K562 (cell line): ENCODE measurements at regions not wholly inside any gene's neighbourhood (a gene's known extent, or its start where the extent isn't known, plus 50 kb on each side); places are given as distances from the start of the nearest gene placed in this dataset.

Experiments
- ATAC-seq: fragments of 200-7000 bp; cut with Tn5 transposase; 3 replicates; pipeline ENCODE4 v1.9.1; 2020; ENCODE audit warnings: moderate library complexity
- BruUV-seq: library from RNA; stranded (reverse); fragments of 400-500 nt; replicated peaks from 2 replicates; lab custom pipeline; 2021; lab: Mats Ljungman, UMichigan
- CTCF ChIA-PET: fragments of 300-600 bp; formaldehyde crosslinking; extraction: SDS; loops from one replicate; lab custom pipeline; 2021; ENCODE audit warnings: low intra/inter-chr PET ratio; lab: Yijun Ruan, JAX
- POLR2A ChIA-PET: fragments of 300-600, 350-650 bp; sonication (Branson Sonifier 250); formaldehyde crosslinking; extraction: SDS; loops from one replicate; lab custom pipeline; 2021; ENCODE audit warnings: antibody characterized with exemption, inconsistent platforms; lab: Yijun Ruan, JAX
- DNase-seq, 4 experiments: peaks; one replicate each; pipeline versions ENCODE4 v3.0.0 to v3.0.0-alpha.2; 2011 to 2018; ENCODE audit warnings: low spot score in 3 of 4, mixed read lengths in 3 of 4; ENCODE audit errors: extremely low read depth in 1 of 4
- FAIRE-seq: peaks from 2 replicates; lab custom pipeline; 2011; peaks lifted over from hg19 to GRCh38; lab: Jason Lieb, UNC
- H2AFZ ChIP-seq: 2 replicates; pipeline ENCODE4 v1.6.0; 2011; ENCODE audit warnings: low read depth, low read length, control low read depth, inconsistent platforms
- H3K27ac ChIP-seq: fragments of 200-600 bp; 3 replicates; pipeline ENCODE4 v1.8.0; 2011; ENCODE audit warnings: low read depth, mild to moderate bottlenecking, control low read depth, inconsistent platforms, low read length, moderate library complexity, mixed read lengths; ENCODE audit errors: extremely low read depth
- H3K27me3 ChIP-seq, 2 experiments: fragments of 300-600 bp in 1 of 2; 2 replicates in 1 of 2; 3 replicates in 1 of 2; pipeline versions ENCODE4 v1.6.0 to v1.8.0; 2011; ENCODE audit warnings: inconsistent platforms in 2 of 2, low read length in 2 of 2, mild to moderate bottlenecking in 1 of 2, mixed read lengths in 1 of 2, moderate library complexity in 1 of 2; ENCODE audit not compliant: control insufficient read depth in 2 of 2, insufficient read depth in 2 of 2
- H3K36me3 ChIP-seq: fragments of 300-600 bp; 3 replicates; pipeline ENCODE4 v1.8.0; 2011; ENCODE audit warnings: mild to moderate bottlenecking, low read length, inconsistent platforms; ENCODE audit not compliant: control insufficient read depth, insufficient read depth
- H3K4me1 ChIP-seq, 2 experiments: fragments of 200-600 bp in 1 of 2; replicated peaks in 1 of 2; 2 replicates in 1 of 2; 3 replicates in 1 of 2; pipeline versions ENCODE4 v1.5.1 to v1.8.0; 2011; ENCODE audit warnings: inconsistent platforms in 2 of 2, low read length in 2 of 2, mild to moderate bottlenecking in 1 of 2, mixed read lengths in 1 of 2, moderate library complexity in 1 of 2; ENCODE audit not compliant: control insufficient read depth in 2 of 2, insufficient read depth in 2 of 2
- H3K4me2 ChIP-seq: 2 replicates; pipeline ENCODE4 v1.6.1; 2011; ENCODE audit warnings: low read length, control low read depth, inconsistent platforms, mixed read lengths; ENCODE audit not compliant: insufficient read depth
- H3K4me3 ChIP-seq: fragments of 200-600 bp; sonication (generic), shearing (Covaris generic); 2 replicates; pipeline ENCODE4 v1.5.1; 2016; ENCODE audit warnings: control low read depth, inconsistent platforms
- H3K79me2 ChIP-seq: fragments of 200-600 bp; 3 replicates; pipeline ENCODE4 v1.8.0; 2011; ENCODE audit warnings: low read length, inconsistent platforms; ENCODE audit not compliant: control insufficient read depth, insufficient read depth
- H3K9ac ChIP-seq, 2 experiments: 2 replicates each; pipeline versions ENCODE4 v1.6.0 to v1.6.1; 2011; ENCODE audit warnings: low read depth in 2 of 2, low read length in 2 of 2, control low read depth in 1 of 2, inconsistent platforms in 1 of 2, mild to moderate bottlenecking in 1 of 2, mixed read lengths in 1 of 2; ENCODE audit not compliant: insufficient read depth in 1 of 2
- H3K9me1 ChIP-seq: one replicate; pipeline ENCODE4 v1.6.0; 2011; ENCODE audit warnings: inconsistent platforms, mild to moderate bottlenecking, low read length, moderate library complexity; ENCODE audit not compliant: control insufficient read depth, insufficient read depth
- H3K9me3 ChIP-seq: replicated peaks from 2 replicates; pipeline ENCODE4 v1.5.1; 2011; ENCODE audit warnings: low read depth, low read length, inconsistent platforms; ENCODE audit not compliant: control insufficient read depth, insufficient read depth
- H4K20me1 ChIP-seq: replicated peaks from 2 replicates; pipeline ENCODE4 v1.6.1; 2011; ENCODE audit warnings: low read length, inconsistent platforms, mixed read lengths; ENCODE audit not compliant: control insufficient read depth, insufficient read depth
- ARID1B ChIP-seq: fragments of 450-650 bp; IDR thresholded peaks from 2 replicates; pipeline ENCODE4 v1.6.1; 2016; ENCODE audit warnings: antibody characterized with exemption, mild to moderate bottlenecking, inconsistent platforms
- ATF1 ChIP-seq, 2 experiments: fragments of 450-650 bp in 1 of 2; IDR thresholded peaks; 2 replicates each; pipeline ENCODE4 v1.6.1; 2016; ENCODE audit warnings: missing compliant biosample characterization in 1 of 2, missing genetic modification characterization in 1 of 2
- ESRRB ChIP-seq: fragments of 250-450 bp; sonication (Bioruptor Pico); IDR thresholded peaks from 2 replicates; pipeline ENCODE4 v1.5.0; 2020; ENCODE audit warnings: mild to moderate bottlenecking, moderate library complexity, borderline replicate concordance
- FOS ChIP-seq: IDR thresholded peaks from 3 replicates; pipeline ENCODE4 v1.6.1; 2011; ENCODE audit not compliant: insufficient read length; ENCODE audit errors: extremely low read depth
- HDGF ChIP-seq: fragments of 450-650 bp; IDR thresholded peaks from 2 replicates; pipeline ENCODE4 v1.6.1; 2016
- HEY1 ChIP-seq: fragments of 250-450 bp; sonication (Bioruptor Pico); IDR thresholded peaks from 2 replicates; pipeline ENCODE4 v1.5.0; 2020; ENCODE audit warnings: mild to moderate bottlenecking, moderate library complexity, borderline replicate concordance
- ILF3 ChIP-seq: fragments of 450-650 bp; IDR thresholded peaks from 2 replicates; pipeline ENCODE4 v1.6.1; 2018; ENCODE audit warnings: antibody characterized with exemption, mild to moderate bottlenecking, moderate library complexity, borderline replicate concordance
- KDM1A ChIP-seq, 2 experiments: fragments of 450-650 bp; IDR thresholded peaks; 2 replicates each; pipeline ENCODE4 v1.6.1; 2016; ENCODE audit warnings: mild to moderate bottlenecking in 2 of 2
- MEF2D ChIP-seq: conservative IDR thresholded peaks from 2 replicates; pipeline ENCODE4 v1.6.1; 2016; ENCODE audit warnings: low read depth, missing genetic modification characterization, missing compliant biosample characterization
- PCBP1 ChIP-seq: fragments of 200-400 bp; formaldehyde crosslinking; IDR thresholded peaks from 2 replicates; pipeline ENCODE4 v1.6.1; 2018; ENCODE audit warnings: mild to moderate bottlenecking, low read depth, low read length; ENCODE audit not compliant: poor library complexity, severe bottlenecking
- TEAD2 ChIP-seq: fragments of 450-650 bp; IDR thresholded peaks from 2 replicates; pipeline ENCODE4 v1.6.1; 2016; ENCODE audit warnings: missing genetic modification characterization, control low read depth, missing compliant biosample characterization
- WGBS: fragments of 100-300 bp; shearing (Covaris generic); methylation state at CpG from one replicate; pipeline ENCODE4 v1.1.6; 2016; ENCODE audit warnings: low coverage, mixed read lengths; ENCODE audit not compliant: insufficient coverage; ENCODE audit errors: missing lambda C conversion rate; 5-methylcytosine and 5-hydroxymethylcytosine counted together
- in situ Hi-C: fragments of 300-500 bp; cut with MboI; formaldehyde crosslinking; loops from 4 replicates; pipeline ENCODE4 v1.15.0; 2018; ENCODE audit warnings: inconsistent platforms, mixed read lengths
- intact Hi-C: fragments of 100-400 bp; cut with micrococcal nuclease; formaldehyde crosslinking; loops from 2 replicates; pipeline ENCODE4 v1.14.2; 2022
- TF ChIP-seq, protein P1 (sequence below): fragments of 250-450 bp; sonication (Bioruptor Pico); IDR thresholded peaks from 2 replicates; pipeline ENCODE4 v1.8.0; 2022; ENCODE audit warnings: inconsistent platforms
- TF ChIP-seq, protein P2 (sequence below): fragments of 450-650 bp; IDR thresholded peaks from 2 replicates; pipeline ENCODE4 v1.7.0; 2016; ENCODE audit warnings: borderline replicate concordance

DNA sequence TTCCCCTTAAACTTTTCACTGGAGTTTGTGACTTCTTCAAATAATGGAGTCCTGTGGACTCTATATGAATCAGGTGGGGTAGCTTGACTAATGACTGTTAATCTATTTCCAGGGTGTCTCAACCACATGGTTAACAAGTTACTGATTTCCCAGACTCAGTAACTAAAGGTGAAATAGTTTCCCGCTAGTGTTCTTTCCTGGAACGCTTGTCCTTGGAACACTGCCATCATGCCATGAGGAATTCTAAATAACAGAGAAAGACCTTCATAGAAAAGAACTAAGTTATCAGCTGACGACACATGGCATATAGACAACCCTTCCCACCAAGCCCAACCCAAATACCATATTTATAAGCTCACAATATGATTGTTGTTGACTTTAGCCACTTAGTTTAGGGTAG, 1027.9 kb upstream of the FAM98A start:
- no peak overlapping the region for H2AFZ ChIP-seq
- FAIRE-seq (no peak), DNase-seq (no peak), ATAC-seq (no peak)
- no peaks in the 10 kb centered on the region for H3K36me3 ChIP-seq
- no peaks in the 10 kb centered on the region for H3K9me3 ChIP-seq
- no peaks in the 10 kb centered on the region for H3K4me1 ChIP-seq
- no peaks in the 10 kb centered on the region for H3K9me1 ChIP-seq
- no peak overlapping the region for H3K27ac ChIP-seq
- H3K4me2 ChIP-seq, result no peak overlapping the region
- 0% methylated on average over 3 of the region's 3 CpGs for WGBS
- TF ChIP-seq, protein P1, sequence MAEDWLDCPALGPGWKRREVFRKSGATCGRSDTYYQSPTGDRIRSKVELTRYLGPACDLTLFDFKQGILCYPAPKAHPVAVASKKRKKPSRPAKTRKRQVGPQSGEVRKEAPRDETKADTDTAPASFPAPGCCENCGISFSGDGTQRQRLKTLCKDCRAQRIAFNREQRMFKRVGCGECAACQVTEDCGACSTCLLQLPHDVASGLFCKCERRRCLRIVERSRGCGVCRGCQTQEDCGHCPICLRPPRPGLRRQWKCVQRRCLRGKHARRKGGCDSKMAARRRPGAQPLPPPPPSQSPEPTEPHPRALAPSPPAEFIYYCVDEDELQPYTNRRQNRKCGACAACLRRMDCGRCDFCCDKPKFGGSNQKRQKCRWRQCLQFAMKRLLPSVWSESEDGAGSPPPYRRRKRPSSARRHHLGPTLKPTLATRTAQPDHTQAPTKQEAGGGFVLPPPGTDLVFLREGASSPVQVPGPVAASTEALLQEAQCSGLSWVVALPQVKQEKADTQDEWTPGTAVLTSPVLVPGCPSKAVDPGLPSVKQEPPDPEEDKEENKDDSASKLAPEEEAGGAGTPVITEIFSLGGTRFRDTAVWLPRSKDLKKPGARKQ (CRISPR knock-in tag), result no peak
- no peak for TF ChIP-seq HDGF
- TF ChIP-seq, protein P2, sequence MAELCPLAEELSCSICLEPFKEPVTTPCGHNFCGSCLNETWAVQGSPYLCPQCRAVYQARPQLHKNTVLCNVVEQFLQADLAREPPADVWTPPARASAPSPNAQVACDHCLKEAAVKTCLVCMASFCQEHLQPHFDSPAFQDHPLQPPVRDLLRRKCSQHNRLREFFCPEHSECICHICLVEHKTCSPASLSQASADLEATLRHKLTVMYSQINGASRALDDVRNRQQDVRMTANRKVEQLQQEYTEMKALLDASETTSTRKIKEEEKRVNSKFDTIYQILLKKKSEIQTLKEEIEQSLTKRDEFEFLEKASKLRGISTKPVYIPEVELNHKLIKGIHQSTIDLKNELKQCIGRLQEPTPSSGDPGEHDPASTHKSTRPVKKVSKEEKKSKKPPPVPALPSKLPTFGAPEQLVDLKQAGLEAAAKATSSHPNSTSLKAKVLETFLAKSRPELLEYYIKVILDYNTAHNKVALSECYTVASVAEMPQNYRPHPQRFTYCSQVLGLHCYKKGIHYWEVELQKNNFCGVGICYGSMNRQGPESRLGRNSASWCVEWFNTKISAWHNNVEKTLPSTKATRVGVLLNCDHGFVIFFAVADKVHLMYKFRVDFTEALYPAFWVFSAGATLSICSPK, result no peak
- TF ChIP-seq TEAD2 (tag), result no peak
- no peak for TF ChIP-seq FOS
- no peak for TF ChIP-seq ILF3
- no peak for TF ChIP-seq MEF2D (tag)
- no peak for TF ChIP-seq ATF1 (CRISPR knock-in tag; IDR thresholded peaks at IDR 0.05)
- TF ChIP-seq ATF1 (tag; IDR thresholded peaks at IDR 0.05), result no peak
- TF ChIP-seq PCBP1, result no peak
- no peak for TF ChIP-seq ARID1B
- no peak for TF ChIP-seq ESRRB (CRISPR knock-in tag)
- TF ChIP-seq KDM1A (IDR thresholded peaks at IDR 0.05), result no peak
- TF ChIP-seq HEY1 (CRISPR knock-in tag), result no peak
- H3K9ac ChIP-seq, result no peak overlapping the region
- no peak overlapping the region for H3K4me3 ChIP-seq
- intact Hi-C loops (no loop called here), in situ Hi-C loops (no loop called here)
- CTCF ChIA-PET, result no interaction called here
- no peaks in the 10 kb centered on the region for H3K27me3 ChIP-seq
- POLR2A ChIA-PET, result no interaction called here
- no peaks in the 10 kb centered on the region for H4K20me1 ChIP-seq
- no peaks in the 10 kb centered on the region for H3K79me2 ChIP-seq
- no TSS peak for BruUV-seq
